Limb (tissue), 2 donors: ENCODE measurements at regions not wholly inside any gene's neighbourhood (a gene's known extent, or its start where the extent isn't known, plus 50 kb on each side); places are given as distances from the start of the nearest gene placed in this dataset.

ENCODE experiments used
- DNase-seq, 2 donors: peaks; one replicate each; pipeline ENCODE4 v3.0.0-alpha.2; 2016; ENCODE audit errors: extremely low spot score in 2 of 2

DNA sequence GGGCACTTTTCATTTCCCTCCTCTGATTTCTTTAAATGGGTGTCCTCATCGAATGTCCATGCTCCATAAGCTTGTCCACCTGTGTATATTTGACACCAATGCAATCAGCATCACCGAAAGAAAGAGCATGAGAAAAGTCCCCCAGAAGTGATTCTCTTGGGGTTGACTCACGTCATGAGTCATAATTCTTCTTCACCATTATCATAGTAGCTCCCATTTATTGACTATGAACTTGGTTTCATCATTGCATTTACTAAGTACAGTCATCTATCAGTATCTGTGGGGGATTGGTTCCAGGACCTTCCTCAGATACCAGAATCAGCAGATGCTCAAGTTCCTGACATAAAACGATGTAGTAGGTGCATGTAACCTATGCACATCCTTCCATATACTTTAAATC lies 372.5 kb upstream of the CFAP20DC start:
- no peak for DNase-seq

DNA sequence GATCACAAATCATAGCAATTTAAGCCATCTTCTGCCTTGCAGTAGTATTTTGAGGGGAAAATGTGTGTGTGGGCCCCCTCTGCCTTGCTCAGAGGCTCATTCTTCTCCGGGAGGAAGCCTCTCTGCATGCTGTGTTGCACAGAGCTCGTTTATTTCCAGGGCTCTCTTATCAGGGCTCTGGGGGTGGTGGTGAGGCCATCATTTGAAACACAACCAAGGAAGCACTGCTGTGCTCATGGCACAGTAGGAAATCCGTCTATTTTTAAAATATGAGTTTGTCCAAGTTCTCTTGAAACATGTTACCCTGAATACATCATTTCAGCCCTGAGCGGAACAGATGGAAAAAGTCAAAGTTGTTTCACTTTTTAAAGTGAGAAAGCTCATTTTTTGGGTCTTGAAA lies 369.0 kb upstream of the CFAP20DC start:
- no peak for DNase-seq

DNA sequence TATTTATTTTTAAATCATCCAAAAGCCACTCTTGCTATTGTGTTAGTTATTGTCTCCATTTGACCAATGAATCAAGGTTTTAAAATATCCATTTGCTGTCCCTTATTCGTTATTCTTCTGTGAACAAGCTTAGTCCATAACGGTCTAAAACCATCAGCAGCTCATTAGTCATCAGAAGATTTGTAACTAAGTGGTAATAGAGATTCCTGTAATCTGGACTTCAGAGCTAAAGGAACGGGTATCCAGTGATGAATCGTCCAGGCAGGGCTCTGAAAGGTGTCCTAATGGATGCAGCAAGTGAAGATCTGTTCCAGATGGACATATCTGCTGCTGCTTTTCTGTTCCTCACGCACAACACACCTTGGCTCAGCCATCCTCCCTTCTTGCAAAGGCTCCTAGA lies 362.7 kb upstream of the CFAP20DC start:
- DNase-seq = no peak

DNA sequence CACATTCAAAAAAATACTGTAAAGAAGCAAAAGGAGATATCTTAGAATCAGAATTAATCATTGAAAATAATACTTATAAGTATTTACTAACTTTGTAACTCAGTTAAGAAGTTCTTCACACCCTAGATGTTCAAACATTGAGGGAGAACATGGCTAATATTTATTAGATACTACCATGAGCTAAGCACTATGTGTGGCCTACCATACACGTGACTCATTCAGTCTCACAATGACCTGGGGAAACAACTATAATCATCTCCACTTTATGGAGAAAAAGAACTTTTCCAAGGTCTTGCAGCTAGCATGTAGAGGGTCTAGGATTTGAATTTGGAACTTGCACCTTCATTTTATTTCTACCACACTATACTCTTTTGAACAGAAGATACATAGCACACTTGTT lies 361.9 kb upstream of the CFAP20DC start:
- no peak for DNase-seq

DNA sequence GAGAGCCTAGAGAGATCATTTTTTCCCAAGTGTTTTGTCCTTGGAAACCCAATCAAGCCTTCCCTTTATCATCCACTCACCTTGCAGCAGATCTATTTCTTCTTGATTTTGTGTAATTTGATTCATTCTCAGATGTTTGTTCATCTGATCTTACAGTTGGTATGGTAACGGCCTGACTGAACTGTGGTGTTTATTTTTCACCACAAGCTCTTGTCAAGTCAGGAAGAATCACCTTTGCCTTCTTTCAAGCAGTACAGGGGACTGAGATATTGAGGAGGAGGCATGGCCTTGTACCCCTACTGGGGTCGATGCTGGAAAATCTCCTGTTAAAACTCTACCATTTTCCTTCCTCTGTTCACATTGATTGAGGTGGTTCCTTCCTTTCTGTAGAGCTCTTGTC lies 361.4 kb upstream of the CFAP20DC start:
- DNase-seq = no peak

DNA sequence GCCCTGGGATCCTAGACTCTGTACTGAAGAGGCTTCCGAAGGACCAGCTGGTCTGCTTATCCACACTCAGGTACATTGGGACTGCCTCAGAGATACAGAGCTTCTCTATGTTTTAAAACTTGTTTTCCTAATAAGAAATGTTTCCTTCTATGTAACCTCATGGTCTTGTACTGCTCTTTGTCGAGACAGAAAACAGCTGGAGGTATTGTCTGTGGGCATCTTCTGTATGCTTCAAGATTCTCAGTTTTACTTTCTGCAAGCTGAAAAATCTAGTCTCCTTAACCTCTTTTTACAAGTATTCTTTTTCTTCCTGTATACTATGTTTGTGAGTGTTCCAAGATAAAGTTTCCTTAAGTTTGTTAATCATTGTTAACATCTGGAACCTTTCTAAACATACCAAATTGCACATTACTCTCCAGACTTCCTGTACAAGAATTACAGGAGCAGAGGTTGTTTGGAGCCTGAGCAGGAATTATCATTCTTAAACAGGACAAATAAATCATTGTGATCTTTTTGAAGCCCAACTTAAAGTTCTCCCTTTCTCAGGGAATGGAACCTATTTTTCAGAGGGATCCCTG lies 358.3 kb upstream of the CFAP20DC start:
- peak in 1 of 2 donors; percentile 11 for DNase-seq

DNA sequence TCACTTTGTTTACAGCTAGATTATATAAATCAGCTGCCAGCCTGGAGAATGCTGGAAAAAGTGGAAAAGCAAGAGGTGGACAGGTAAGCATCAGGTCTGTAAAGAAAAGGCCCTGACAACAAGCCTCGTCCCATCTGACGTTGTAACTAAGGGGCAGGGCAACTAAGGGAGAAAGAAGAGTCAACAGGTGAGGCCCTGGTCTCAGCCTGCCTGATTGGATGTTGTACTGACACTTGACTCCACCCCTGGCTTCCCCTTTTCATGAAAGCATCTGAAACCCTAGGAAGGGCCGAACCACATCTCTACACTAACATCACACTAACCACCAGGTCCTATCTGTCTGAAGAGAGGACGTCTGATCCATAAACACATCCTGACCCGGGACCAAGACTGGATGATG lies 357.6 kb upstream of the CFAP20DC start:
- no peak for DNase-seq

DNA sequence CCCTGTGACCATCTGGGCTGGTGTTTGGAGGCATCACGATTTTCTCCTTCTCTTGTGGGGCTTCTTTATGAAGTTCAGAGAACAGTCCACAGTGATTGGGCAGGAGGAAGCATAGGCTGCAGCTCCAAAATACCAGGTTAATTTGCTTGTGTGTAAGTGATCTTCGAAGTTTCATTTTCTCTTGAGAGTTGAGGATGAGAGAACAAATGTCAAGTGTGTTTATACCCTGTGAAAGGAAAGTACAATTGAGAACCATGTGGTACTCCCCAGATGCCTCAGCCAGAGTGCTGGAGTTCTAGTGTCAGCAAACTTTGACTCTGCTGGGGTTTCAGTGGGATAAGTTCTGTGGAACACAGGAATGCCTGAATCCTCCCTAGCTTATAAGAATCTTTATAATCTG lies 357.1 kb upstream of the CFAP20DC start:
- no peak for DNase-seq

DNA sequence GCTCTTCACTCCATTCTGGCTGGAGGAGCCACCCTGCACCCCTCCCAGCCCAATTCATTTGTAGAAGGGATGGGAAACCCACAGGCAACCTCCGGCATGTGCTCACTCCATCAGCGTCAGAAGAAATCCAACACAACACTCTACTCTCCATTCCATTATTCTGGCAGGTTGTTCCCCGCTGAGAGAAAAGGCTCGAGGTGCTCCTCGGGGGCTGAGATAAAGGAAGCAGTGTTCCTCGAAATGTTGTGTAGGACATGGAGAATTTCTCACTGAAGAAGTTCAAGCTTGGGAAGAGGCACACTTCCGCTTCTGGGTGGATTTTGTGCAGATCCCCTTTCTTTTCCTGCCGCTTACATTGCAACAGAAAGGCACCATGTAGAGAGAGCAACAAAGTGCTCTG lies 355.0 kb upstream of the CFAP20DC start:
- DNase-seq = no peak

DNA sequence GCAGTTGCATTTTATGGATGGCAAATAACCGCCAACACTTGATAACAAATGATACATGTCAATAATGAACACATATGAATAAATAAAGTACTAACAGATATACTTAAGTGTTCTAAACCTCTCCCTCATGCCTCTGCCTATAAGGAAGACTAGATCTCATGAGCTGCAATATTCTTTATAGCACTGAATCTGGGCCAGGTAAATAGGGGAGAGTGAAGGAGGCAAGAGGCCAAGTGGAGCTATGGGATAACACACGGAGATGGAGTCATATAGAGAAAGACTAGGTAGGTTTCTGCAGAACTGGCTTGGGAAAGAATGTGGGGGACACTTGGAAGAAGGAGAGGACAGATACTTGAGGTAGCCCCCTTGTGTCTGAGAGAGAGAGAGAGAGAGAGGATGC lies 354.2 kb upstream of the CFAP20DC start:
- no peak for DNase-seq

DNA sequence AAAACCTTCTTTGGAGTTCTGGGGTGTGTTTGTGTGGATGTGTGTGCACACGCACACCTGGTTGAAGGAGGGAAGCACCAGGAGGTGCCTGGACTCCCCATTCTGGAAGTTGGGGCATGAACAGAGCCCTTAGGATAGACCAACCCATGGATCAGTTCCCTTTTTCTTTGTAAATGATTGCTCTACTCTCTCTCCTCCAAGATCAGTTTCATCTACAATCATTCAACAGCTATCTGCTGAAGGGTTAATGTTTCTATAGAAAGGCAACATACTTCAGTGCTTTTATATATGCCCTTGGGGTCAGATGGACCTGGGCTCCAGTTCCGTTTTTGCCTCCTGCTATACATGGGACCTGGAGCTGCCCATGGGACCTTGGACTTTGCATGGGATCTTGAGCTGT lies 352.1 kb upstream of the CFAP20DC start:
- no peak for DNase-seq

DNA sequence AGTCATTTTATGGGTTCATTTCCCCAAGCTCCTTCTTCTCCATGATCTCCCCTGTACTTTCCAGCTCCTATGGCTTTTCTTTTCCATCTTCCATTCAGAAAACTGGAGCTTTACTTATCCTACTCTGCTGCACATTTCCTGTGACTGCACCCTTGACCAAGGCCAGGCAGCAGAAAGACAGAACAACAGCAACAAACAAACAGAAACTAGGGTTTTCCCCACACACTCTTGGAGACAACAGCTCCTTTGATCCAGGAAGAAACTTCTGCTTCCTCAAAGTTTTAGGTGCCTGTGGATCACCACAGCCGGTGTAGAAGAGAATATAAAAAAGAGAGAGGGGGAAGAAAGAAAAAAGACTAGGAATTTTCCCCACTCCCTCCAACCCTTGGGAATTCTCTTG lies 342.3 kb upstream of the CFAP20DC start:
- DNase-seq = no peak

DNA sequence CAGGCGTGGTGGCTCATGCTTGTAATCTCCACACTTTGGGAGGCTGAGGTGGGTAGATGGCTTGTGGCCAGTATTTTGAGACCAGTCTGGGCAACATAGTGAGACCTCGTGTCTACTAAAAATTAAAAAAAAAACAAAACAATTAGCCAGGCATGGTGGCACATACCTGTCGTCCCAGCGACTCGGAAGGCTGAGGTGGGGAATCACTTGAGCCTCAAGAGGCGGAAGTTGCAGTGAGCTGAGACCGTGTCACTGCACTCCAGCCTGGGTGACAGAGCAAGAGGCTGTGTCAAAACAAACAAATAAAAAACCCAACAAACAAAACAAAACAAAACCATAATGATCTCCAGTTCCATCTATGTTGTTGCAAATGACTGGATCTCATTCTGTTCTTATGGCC lies 341.3 kb upstream of the CFAP20DC start:
- DNase-seq = no peak

DNA sequence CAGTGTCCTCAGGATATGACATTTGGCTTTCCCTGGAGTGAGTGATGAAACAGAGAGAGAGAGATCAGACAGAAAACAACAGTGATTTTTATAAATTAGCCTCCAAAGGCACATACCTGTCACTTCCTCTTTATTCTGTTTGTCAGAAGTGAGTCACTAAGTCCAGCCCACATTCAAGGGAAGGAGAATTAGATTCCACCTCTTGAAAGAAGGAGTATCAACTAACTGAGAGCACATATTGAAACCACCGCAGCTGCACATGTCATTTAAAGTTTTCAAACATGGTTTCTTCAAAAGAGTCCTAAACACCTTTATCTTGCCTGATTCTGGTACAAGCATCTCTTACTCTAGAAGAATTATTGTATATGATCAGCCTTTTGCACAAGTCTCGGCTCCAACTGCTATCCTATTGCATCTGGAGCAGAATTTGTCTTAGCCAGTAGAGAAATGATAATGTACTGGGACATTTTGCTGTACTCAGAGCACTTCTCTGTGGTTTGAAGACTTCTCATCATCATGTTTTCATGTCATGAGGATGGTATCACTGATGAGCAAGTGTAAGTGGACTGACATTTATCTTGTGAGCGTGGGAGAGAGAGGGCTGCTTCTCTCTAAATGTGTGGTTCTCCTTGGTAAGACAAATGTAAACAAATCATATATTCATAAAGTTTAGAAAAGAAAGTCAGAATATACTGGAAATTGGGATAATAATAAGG lies 338.9 kb upstream of the CFAP20DC start:
- no peak for DNase-seq

DNA sequence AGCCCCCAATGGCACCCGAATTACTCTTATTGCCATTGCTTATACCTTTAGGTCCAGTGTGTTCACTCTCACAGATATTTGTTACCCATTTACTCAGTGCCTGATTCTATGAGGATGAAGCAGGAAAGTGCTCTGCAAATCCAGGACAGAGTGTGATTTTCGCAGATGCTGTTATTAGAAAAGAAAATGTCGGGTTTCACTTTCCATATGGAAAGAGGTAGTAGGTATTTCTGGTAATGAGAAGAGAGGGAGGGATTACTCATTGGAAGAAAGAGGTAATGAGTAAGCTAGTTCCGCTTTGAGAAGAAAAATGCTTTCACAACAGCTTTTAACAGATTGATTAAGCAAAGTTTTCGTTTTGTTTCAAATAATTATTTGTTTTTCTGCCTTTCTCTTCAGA lies 336.3 kb upstream of the CFAP20DC start:
- no peak for DNase-seq

DNA sequence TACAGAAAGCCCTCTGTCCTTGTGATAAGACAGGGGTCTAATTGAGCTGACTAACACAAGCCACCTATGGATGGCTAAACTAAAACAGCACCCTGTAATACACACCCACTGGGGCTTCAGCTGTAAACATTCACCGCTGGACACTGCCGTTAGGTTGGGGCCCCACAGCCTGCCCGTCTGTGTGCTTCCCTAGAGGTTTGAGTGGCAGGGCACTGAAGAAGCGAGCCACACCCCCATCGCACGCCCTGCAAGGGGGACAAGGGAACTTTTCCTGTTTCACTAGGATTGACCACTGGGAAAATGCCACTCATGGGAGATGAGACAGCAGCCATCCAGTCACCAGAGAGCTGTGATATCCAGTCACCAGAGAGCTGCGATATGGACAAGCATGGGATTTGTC lies 335.7 kb upstream of the CFAP20DC start:
- no peak for DNase-seq

DNA sequence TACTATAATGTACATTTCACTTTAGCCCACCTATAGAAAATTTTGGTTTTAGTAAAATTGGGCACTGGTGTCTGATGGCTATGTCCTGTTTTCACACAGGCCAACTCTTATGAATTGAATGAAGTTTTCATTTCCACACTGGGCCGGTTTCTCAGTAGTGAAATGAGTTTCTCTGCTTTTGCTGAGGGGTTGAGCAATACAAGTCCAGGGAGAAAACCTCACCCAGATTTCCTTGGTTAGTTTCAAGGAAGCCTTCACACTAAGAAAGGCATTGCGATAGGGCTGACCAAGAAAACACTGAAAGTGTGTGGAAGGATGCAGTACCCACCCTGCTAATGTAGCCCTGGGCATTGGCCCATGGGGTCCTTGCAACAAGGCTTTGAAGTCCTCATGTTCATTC lies 331.5 kb upstream of the CFAP20DC start:
- DNase-seq = no peak

DNA sequence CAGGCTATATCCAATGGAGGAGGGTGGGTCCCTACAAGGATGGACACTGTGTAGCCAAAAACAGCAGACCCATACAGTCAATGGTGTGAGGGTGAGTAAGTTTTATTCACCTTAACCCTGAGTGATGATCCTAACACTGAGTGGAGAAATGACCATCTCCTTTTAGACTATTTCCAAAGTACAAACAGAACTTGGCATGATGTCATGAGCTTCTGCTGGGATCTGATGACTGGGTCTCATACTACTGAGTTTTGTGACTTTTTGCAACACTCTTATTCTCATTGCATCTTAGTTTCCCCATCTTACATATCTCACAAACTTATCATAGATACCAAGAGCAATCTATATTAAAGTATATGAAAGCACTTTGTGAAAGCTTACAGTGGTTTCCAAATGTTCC lies 330.3 kb upstream of the CFAP20DC start:
- DNase-seq = no peak

DNA sequence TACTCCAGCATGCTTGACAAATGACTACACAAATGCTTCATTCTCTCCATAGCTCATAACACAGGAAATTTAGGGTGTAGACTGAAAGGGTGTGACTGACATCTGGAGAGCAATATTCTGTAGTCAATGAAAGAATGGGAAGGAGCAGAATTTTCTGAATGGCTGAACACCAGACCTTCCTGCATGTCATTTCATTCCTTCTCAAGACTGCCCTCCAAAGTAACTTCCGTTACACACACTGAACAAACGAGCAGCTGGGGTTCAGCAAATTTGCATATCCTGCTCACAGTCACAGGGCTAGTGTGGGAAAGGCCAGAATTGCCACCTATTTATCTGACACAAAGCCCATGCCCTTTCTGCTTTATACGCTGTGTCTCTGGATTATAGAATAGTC lies 325.0 kb upstream of the CFAP20DC start:
- DNase-seq = no peak

DNA sequence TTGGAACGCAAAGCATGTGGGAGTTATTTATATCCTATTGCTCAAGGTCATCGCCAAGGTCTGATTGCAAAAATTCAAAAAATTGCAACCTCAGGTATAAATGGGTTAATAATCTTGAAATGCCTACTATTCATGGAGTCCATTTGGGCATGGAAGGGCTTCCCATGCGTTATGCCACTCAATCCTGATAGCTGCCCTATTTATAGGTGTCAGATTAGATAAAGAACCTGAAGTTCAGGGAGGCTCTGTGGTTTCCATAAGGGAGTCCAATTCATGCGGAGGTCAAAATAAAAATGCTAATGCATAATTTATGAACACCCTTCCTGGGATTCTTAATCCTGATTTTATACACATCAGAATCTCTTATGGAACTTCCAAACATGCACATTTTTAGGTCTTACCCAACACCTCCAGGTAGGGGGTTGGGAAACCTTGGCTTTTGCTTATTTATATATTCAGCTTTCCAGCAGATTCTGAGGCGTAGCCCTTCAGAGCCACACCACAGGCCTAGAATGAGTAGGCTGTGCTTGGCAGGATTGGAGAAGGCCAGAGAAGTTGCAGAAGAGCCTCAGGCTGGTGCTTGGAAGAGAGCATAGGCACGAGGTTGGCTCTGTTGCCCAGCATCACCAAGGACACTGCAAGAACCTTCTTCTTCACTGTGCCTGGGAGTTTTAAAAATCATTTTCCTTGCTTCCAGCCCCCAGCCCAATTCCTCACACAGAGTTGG lies 324.4 kb upstream of the CFAP20DC start:
- DNase-seq = no peak

DNA sequence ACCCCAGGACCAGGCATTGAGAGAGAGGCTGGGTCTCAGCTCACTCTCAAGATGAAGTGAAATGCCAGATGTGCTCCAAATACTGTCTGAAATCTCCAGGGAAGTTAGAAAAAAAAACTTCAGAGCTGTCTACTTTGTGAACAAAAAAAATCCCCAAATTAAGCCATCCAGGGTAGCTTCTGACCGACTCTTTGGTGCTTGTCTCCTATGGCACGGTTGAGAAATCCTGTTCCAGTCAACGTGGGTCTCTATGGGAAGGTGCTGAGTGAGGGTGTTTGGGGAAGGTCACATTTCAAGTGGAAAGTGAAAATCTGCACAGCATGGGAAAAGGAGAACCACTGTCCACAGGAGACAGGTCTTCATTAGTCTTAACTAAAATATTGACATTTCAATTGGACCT lies 322.5 kb upstream of the CFAP20DC start:
- DNase-seq = no peak

DNA sequence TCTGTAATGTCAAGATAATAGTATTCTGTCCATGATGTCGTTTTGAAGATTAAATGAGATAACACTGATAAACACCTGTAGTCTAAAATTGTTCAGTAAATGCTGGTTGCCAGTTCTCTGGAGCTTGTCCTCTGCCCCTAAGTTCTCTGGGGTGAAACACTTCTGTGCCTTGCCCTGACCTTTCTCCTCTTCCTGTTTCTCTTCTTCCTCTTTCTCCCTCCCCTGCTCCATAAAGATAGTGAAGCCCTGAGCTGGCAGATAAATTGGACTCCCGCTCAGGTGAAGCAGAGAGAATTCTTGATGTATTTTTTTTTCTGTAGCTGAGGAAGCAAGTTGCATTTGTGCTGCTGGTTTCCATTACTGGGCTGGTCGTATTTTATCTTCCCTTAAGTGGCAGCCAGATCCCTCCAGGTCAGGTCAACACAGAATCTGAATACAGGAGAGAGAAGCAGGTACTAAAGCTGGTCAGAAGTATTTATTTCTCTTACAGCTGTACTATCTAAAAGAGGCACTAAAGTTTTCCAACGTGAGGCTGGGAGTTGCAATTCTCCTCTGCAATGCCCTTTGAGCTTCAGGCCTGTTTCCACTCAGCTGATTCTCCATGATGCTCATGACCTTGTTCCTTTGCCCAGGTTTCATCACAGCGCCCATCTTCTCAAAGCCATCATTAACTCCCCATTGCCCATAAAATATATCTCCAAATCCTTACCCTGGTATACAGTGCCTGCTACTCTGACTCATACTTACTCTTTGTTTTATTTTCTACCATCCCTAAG lies 319.3 kb upstream of the CFAP20DC start:
- no peak for DNase-seq
